B cell (primary cell): ENCODE measurements at regions not wholly inside any gene's neighbourhood (a gene's known extent, or its start where the extent isn't known, plus 50 kb on each side); places are given as distances from the start of the nearest gene placed in this dataset.

Experiments
- ATAC-seq: fragments of 200-7000 bp; cut with Tn5 transposase; one replicate; pipeline ENCODE4 v1.10.0; 2021; ENCODE audit warnings: low read depth, mild to moderate bottlenecking, moderate number of reproducible peaks, moderate library complexity
- CTCF ChIA-PET: fragments of 350-600 bp; sonication (Branson Sonifier 250); formaldehyde crosslinking; loops from one replicate; lab custom pipeline; 2021; ENCODE audit warnings: antibody characterized with exemption, inconsistent platforms; lab: Charles Lee
- POLR2A ChIA-PET: fragments of 350-600 bp; sonication (Branson Sonifier 250); formaldehyde crosslinking; loops from one replicate; lab custom pipeline; 2021; ENCODE audit warnings: antibody characterized with exemption; lab: Charles Lee
- DNase-seq: peaks from one replicate; pipeline ENCODE4 v3.0.0; 2013
- H2AFZ ChIP-seq: 2 replicates; pipeline ENCODE4 v1.6.1; 2012; ENCODE audit warnings: mild to moderate bottlenecking, low read depth, low read length; ENCODE audit not compliant: insufficient read depth, poor library complexity, severe bottlenecking
- H3K27ac ChIP-seq, 2 donors: 1 replicate in 1 of 2; 2 replicates in 1 of 2; pipeline ENCODE4 v1.5.1; 2012 to 2013; ENCODE audit warnings: low read length in 2 of 2, mild to moderate bottlenecking in 2 of 2, moderate library complexity in 1 of 2
- H3K27me3 ChIP-seq, 4 experiments: fragments of 200-600 bp in 1 of 4; sonication (generic) in 1 of 4; replicated peaks in 1 of 4; 1 replicate in 2 of 4; 2 replicates in 2 of 4; pipeline versions ENCODE4 v1.6.1 to v1.7.0; 2013 to 2016; ENCODE audit warnings: low read length in 3 of 4, mild to moderate bottlenecking in 2 of 4, mixed read lengths in 1 of 4, moderate library complexity in 1 of 4; ENCODE audit not compliant: insufficient read depth in 4 of 4, control insufficient read depth in 3 of 4; ENCODE audit errors: control extremely low read depth in 1 of 4
- H3K36me3 ChIP-seq, 2 experiments: replicated peaks in 1 of 2; 1 replicate in 1 of 2; 2 replicates in 1 of 2; pipeline versions ENCODE4 v1.6.1 to v1.7.1; 2013; ENCODE audit warnings: low read length in 1 of 2; ENCODE audit not compliant: insufficient read depth in 2 of 2, control insufficient read depth in 1 of 2; ENCODE audit errors: control extremely low read depth in 1 of 2, extremely low read depth in 1 of 2
- H3K4me1 ChIP-seq, 2 donors: fragments of 200-600 bp in 1 of 2; sonication (generic) in 1 of 2; 1 replicate in 1 of 2; 2 replicates in 1 of 2; pipeline versions ENCODE4 v1.5.1 to v1.6.1; 2013 to 2017; ENCODE audit warnings: low read length in 2 of 2; ENCODE audit not compliant: control insufficient read depth in 2 of 2, insufficient read depth in 2 of 2
- H3K4me2 ChIP-seq: replicated peaks from 2 replicates; pipeline ENCODE3; 2012; ENCODE audit warnings: mild to moderate bottlenecking, low read depth, low read length; ENCODE audit not compliant: poor library complexity, severe bottlenecking
- H3K4me3 ChIP-seq, 5 experiments: fragments of 200-600 bp in 1 of 5; sonication (generic) in 1 of 5; 1 replicate in 3 of 5; 2 replicates in 2 of 5; pipeline versions ENCODE4 v1.5.1 to v1.7.0; 2011 to 2016; ENCODE audit warnings: low read length in 4 of 5, mild to moderate bottlenecking in 4 of 5, low read depth in 2 of 5, control low read depth in 1 of 5, moderate library complexity in 1 of 5; ENCODE audit not compliant: insufficient read depth in 1 of 5; ENCODE audit errors: control extremely low read depth in 1 of 5, extremely low read depth in 1 of 5
- H3K79me2 ChIP-seq: fragments of 200-600 bp; sonication (generic); one replicate; pipeline ENCODE4 v1.6.0; 2016; ENCODE audit warnings: low read length; ENCODE audit not compliant: control insufficient read depth, insufficient read depth
- H3K9ac ChIP-seq: fragments of 200-600 bp; sonication (generic); 2 replicates; pipeline ENCODE4 v1.6.1; 2017; ENCODE audit warnings: mild to moderate bottlenecking, low read length, moderate library complexity
- H3K9me3 ChIP-seq, 3 donors: one replicate each; pipeline versions ENCODE4 v1.6.1 to v1.7.1; 2013; ENCODE audit warnings: low read length in 2 of 3; ENCODE audit not compliant: control insufficient read depth in 2 of 3, insufficient read depth in 1 of 3; ENCODE audit errors: control extremely low read depth in 1 of 3
- H4K20me1 ChIP-seq: 2 replicates; pipeline ENCODE4 v1.6.0; 2012; ENCODE audit warnings: mild to moderate bottlenecking, low read length; ENCODE audit not compliant: insufficient read depth, control insufficient read depth, poor library complexity, severe bottlenecking
- H3K27ac Mint-ChIP-seq: one replicate; pipeline ENCODE4 v1.8.0; 2021; ENCODE audit warnings: mixed read lengths
- H3K27me3 Mint-ChIP-seq: one replicate; pipeline ENCODE4 v1.8.0; 2021; ENCODE audit warnings: mixed read lengths
- H3K4me1 Mint-ChIP-seq: one replicate; pipeline ENCODE4 v1.8.0; 2021; ENCODE audit warnings: mixed read lengths
- H3K4me3 Mint-ChIP-seq: one replicate; pipeline ENCODE4 v1.8.0; 2021; ENCODE audit warnings: mixed read lengths
- H3K9me3 Mint-ChIP-seq: one replicate; pipeline ENCODE4 v1.8.0; 2022; ENCODE audit warnings: mixed read lengths; ENCODE audit not compliant: insufficient read depth
- EZH2 ChIP-seq: IDR thresholded peaks from 2 replicates; pipeline ENCODE4 v1.6.1; 2012; ENCODE audit warnings: borderline replicate concordance, low read depth, mild to moderate bottlenecking, moderate library complexity, low read length; ENCODE audit not compliant: insufficient read depth, poor library complexity, severe bottlenecking
- WGBS: methylation state at CpG from one replicate; pipeline ENCODE4 v1.1.5; 2013; ENCODE audit warnings: missing lambda C conversion rate; ENCODE audit not compliant: insufficient coverage; 5-methylcytosine and 5-hydroxymethylcytosine counted together
- intact Hi-C: fragments of 100-400 bp; cut with micrococcal nuclease; formaldehyde crosslinking; loops from one replicate; pipeline ENCODE4 v1.10.0; 2022
- TF ChIP-seq, protein P1 (sequence below): fragments of 200-600 bp; IDR thresholded peaks from one replicate; pipeline ENCODE4 v1.8.0; 2022; ENCODE audit warnings: antibody characterized with exemption, mild to moderate bottlenecking

DNA sequence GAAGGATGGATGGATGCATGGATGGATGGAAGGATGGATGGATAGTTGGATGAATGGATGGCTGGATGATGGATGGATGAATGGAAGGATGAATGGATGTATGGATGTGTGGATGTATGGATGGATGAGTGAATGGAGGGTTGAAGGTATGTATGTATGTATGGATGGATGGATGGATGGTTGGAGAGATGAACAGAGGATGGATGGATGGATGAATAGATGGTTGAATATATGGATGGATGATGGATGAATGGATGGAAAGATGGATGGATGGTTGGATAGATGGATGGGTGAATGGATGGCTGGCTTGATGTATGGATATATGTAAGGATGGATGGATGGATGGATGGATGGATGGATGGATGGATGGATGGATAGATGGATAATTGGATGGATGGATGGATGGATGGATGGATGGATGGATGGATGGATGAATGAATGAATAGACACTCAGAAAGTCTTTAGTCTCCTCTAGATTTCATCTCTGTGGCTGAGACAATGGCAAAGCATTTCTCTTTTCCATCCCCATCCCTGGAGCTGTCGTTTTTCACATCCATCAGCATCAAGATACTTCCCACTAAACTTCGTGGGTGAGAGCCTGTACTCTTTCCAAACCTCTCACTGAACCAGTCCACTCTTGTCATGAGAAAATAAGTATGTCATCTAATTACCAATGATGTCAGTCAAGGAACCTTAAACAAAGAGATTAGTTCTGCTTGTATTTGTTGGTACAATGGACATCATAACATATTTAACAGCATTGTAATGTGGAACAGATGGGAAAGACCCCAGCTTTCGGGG lies 74.8 kb upstream of the CLMN start:
- no peak overlapping the region for H3K4me3 ChIP-seq
- no peak overlapping the region for H3K9ac ChIP-seq
- no peak overlapping the region for H2AFZ ChIP-seq
- intact Hi-C loops: loop anchor here (5.0 kb wide), 1 partner anchor 67 kb away; no protein-coding TSS in a partner anchor
- H3K4me2 ChIP-seq: no peak overlapping the region
- ChIA-PET POLR2A (no interaction called here), CTCF (interaction anchor here (1.4 kb wide), 1 partner anchor 67 kb away, joined by 3 read pairs; no protein-coding TSS in a partner anchor)
- no peak for TF ChIP-seq EZH2
- TF ChIP-seq, protein P1, sequence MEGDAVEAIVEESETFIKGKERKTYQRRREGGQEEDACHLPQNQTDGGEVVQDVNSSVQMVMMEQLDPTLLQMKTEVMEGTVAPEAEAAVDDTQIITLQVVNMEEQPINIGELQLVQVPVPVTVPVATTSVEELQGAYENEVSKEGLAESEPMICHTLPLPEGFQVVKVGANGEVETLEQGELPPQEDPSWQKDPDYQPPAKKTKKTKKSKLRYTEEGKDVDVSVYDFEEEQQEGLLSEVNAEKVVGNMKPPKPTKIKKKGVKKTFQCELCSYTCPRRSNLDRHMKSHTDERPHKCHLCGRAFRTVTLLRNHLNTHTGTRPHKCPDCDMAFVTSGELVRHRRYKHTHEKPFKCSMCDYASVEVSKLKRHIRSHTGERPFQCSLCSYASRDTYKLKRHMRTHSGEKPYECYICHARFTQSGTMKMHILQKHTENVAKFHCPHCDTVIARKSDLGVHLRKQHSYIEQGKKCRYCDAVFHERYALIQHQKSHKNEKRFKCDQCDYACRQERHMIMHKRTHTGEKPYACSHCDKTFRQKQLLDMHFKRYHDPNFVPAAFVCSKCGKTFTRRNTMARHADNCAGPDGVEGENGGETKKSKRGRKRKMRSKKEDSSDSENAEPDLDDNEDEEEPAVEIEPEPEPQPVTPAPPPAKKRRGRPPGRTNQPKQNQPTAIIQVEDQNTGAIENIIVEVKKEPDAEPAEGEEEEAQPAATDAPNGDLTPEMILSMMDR: no peak
- H3K27me3 ChIP-seq: peaks cover 0 to 3% (median 0%) of the 10 kb centered on the region in 4 experiments
- ATAC-seq: no peak
- H3K4me1 Mint-ChIP-seq: peaks cover 9% of the 10 kb centered on the region
- peaks cover 21 to 26% of the 10 kb centered on the region in 2 donors for H3K4me1 ChIP-seq
- H3K36me3 ChIP-seq: no peaks in the 10 kb centered on the region
- H3K4me3 Mint-ChIP-seq: no peak overlapping the region
- peak overlapping the region; percentile 12 for H3K27ac Mint-ChIP-seq
- DNase-seq: no peak
- peak overlapping the region in 1 of 2 donors; percentile 80 for H3K27ac ChIP-seq
- 80% methylated on average over 1 of the region's 3 CpGs for WGBS
- no peaks in the 10 kb centered on the region for H3K79me2 ChIP-seq
- peaks cover 0 to 14% (median 3%) of the 10 kb centered on the region in 3 donors for H3K9me3 ChIP-seq
- H3K27me3 Mint-ChIP-seq: peaks cover 6% of the 10 kb centered on the region
- H3K9me3 Mint-ChIP-seq: peaks cover 7% of the 10 kb centered on the region
- H4K20me1 ChIP-seq: no peaks in the 10 kb centered on the region

DNA sequence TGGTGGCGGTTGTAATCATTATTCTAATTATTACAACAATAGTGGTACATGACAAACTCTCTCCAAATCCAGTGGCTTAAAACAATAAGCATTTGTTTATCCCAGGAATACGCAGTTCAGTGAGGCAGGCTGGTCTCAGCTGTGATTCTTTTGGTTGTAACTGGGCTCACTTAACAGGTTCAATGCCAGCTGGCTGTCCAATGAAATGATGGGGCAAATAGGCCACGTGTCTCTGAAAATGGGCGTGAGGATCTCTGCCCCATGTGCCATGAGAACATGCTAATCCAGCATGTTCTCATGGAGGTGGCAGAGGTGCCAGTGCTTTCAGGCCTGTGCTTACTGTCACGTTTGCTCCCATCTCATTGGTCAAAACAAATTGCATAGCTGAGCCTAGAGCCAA lies 73.1 kb upstream of the CLMN start:
- TF ChIP-seq EZH2: no peak
- TF ChIP-seq, protein P1: no peak
- Histone ChIP-seq H3K79me2 (no peaks in the 10 kb centered on the region), H3K4me3 (no peak overlapping the region), H2AFZ (no peak overlapping the region), H4K20me1 (no peaks in the 10 kb centered on the region), H3K27ac (no peak overlapping the region), H3K27me3 (peaks cover 0 to 5% (median 0%) of the 10 kb centered on the region in 4 experiments), H3K9ac (no peak overlapping the region), H3K9me3 (peaks cover 0 to 11% (median 3%) of the 10 kb centered on the region in 3 donors), H3K36me3 (no peaks in the 10 kb centered on the region), H3K4me1 (peaks cover 21 to 26% of the 10 kb centered on the region in 2 donors), H3K4me2 (no peak overlapping the region)
- Mint-ChIP-seq H3K27me3 (peaks cover 13% of the 10 kb centered on the region), H3K27ac (no peak overlapping the region), H3K4me1 (peaks cover 9% of the 10 kb centered on the region), H3K4me3 (no peak overlapping the region), H3K9me3 (peaks cover 7% of the 10 kb centered on the region)
- intact Hi-C loops: no loop called here
- ChIA-PET POLR2A (no interaction called here), CTCF (interaction anchor here (1.3 kb wide), 1 partner anchor 27 kb away, joined by 3 read pairs; no protein-coding TSS in a partner anchor)
- 100% methylated on average over 4 of the region's 5 CpGs for WGBS
- ATAC-seq: no peak
- no peak for DNase-seq
